ENCODE measurements at regions not wholly inside any gene's neighbourhood (a gene's known extent, or its start where the extent isn't known, plus 50 kb on each side); places are given as distances from the start of the nearest gene placed in this dataset.

DNA sequence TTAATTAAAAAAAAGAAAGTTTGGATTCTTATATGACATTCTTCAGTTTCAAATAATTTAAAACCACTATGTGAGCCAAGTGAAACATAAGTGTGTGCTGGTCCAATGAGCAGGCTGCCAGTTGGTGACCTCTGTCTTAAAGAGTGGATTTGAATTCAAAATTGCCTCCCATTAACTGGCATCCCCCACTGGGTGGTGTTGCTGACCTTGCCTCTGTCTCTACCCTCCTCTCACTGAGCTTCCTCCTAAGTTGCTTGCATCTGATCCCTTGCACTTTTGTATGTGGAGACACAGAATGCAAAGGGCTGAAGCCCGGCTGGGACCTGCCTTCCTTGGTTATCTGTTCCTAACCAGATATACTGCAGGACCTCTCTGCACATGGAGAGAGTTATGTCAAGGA is 160.6 kb downstream of the CYLD start:
- DNase-seq (ENCODE audit: low spot score in 2 of 2): no peak
- TF ChIP-seq, protein P1, sequence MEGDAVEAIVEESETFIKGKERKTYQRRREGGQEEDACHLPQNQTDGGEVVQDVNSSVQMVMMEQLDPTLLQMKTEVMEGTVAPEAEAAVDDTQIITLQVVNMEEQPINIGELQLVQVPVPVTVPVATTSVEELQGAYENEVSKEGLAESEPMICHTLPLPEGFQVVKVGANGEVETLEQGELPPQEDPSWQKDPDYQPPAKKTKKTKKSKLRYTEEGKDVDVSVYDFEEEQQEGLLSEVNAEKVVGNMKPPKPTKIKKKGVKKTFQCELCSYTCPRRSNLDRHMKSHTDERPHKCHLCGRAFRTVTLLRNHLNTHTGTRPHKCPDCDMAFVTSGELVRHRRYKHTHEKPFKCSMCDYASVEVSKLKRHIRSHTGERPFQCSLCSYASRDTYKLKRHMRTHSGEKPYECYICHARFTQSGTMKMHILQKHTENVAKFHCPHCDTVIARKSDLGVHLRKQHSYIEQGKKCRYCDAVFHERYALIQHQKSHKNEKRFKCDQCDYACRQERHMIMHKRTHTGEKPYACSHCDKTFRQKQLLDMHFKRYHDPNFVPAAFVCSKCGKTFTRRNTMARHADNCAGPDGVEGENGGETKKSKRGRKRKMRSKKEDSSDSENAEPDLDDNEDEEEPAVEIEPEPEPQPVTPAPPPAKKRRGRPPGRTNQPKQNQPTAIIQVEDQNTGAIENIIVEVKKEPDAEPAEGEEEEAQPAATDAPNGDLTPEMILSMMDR (IDR thresholded peaks at IDR 0.05): no peak
- TF ChIP-seq POLR2A (IDR thresholded peaks at IDR 0.05): no peak
- H3K4me3 ChIP-seq (ENCODE audit: low read depth, poor library complexity, severe bottlenecking): no peak overlapping the region
- WGBS, 2 donors: 28 to 55% methylated on average over 1 of the region's 1 CpG
- intact Hi-C loops (cut with DNase I; ENCODE audit: low total_unique reads): no loop called here

DNA sequence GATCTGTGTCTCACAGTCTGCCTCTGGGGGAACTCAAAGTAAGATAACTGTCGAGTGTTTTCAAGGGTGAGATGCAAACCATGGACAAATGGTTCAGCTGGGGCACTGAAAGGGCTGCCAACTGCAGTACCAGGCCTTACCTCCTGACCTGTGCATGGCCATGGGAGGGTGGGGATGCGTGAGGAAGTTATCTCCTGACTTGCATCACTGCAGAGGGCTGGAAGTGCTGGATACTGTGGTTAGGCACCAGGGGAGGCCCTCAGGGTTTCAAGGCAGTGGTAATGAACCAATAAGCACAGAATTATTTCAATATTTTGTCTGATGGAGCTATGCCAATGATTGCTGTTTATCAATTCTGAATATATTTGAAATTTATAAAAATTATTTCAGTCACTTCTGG is 159.2 kb downstream of the CYLD start:
- no peak overlapping the region for H3K4me3 ChIP-seq (ENCODE audit: low read depth, poor library complexity, severe bottlenecking)
- WGBS, 2 donors: 77 to 84% methylated on average over 2 of the region's 2 CpGs
- intact Hi-C loops (cut with DNase I; ENCODE audit: low total_unique reads): no loop called here
- DNase-seq (ENCODE audit: low spot score in 2 of 2): no peak
- TF ChIP-seq, protein P1 (IDR thresholded peaks at IDR 0.05): no peak
- no peak for TF ChIP-seq POLR2A (IDR thresholded peaks at IDR 0.05)

DNA sequence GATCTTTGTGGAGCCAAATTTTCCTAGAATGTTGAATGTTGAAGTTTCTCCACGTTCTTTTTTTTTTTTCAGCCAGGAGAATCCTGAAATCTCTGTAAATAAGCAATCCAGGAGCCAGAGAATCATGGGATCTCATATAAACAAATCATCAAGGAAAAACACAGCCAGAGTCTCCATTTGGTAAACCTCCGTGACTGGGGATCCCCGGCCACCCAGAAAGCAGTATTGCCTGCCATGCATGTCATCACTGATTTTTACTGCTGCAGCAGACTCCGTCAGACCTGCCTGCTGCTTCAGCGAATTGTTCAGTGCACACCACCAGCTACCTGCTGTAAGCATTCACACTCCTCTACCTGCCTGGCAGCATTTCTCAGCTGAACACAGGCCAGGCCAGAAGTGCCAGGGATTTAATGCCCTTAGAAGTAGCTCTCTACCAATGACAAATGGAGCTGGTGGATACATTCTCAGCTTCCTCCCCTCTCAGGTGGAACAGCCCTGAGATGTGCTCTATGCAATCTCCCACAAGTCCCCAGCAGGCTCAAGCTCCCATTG is 158.6 kb downstream of the CYLD start:
- TF ChIP-seq, protein P1 (IDR thresholded peaks at IDR 0.05): no peak
- no peak for TF ChIP-seq POLR2A (IDR thresholded peaks at IDR 0.05)
- DNase-seq (ENCODE audit: low spot score in 2 of 2): no peak
- no peak overlapping the region for H3K4me3 ChIP-seq (ENCODE audit: low read depth, poor library complexity, severe bottlenecking)
- 29 to 39% methylated on average over 5 of the region's 5 CpGs for WGBS, 2 donors
- intact Hi-C loops (cut with DNase I; ENCODE audit: low total_unique reads): no loop called here

DNA sequence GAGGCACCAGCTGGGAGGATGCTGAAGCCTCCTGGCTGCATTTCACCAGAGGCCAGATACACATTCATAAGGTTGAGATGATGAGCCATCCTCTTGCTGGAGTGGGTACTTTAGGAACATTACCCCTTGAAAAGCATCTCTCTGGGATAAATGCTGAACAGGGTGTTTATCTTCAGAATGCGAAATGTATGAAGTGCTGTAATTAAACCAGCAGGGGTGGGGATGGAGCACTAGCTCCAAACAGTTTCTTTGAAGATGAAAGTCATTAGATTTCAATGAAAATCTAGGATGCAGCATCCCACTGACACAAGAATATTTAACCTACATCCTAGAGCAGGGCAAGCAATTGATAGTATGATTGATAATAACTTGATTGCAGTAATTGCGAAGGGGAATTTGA is 158.1 kb downstream of the CYLD start:
- TF ChIP-seq, protein P1 (IDR thresholded peaks at IDR 0.05): no peak
- no peak for TF ChIP-seq POLR2A (IDR thresholded peaks at IDR 0.05)
- H3K4me3 ChIP-seq (ENCODE audit: low read depth, poor library complexity, severe bottlenecking): no peak overlapping the region
- 92 to 95% methylated on average over 2 of the region's 2 CpGs for WGBS, 2 donors
- intact Hi-C loops (cut with DNase I; ENCODE audit: low total_unique reads): no loop called here
- DNase-seq (ENCODE audit: low spot score in 2 of 2): no peak

DNA sequence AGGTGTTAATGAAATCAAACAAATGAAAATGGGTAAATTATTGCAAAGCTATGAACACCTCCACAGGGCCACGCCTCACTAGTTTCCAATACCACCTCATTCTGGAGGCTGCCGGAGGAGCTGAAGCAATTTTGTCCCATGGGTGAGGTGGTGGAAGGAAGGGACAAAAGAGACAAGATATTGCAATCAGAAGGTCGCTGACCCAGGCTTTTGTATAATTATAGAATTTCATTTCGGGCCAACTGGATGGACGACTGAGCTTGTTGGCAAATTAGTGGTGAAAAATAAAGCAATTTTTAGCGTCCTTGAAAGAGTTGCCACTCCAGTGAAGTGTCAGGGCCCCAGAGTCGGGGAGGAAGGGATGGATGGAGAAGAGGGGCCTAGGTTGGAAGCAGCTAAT is 147.9 kb downstream of the CYLD start:
- 74 to 80% methylated on average over 7 of the region's 7 CpGs for WGBS, 2 donors
- TF ChIP-seq, protein P1 (IDR thresholded peaks at IDR 0.05): no peak
- TF ChIP-seq POLR2A (IDR thresholded peaks at IDR 0.05): no peak
- intact Hi-C loops (cut with DNase I; ENCODE audit: low total_unique reads): no loop called here
- H3K4me3 ChIP-seq (ENCODE audit: low read depth, poor library complexity, severe bottlenecking): no peak overlapping the region
- DNase-seq (ENCODE audit: low spot score in 2 of 2): no peak

DNA sequence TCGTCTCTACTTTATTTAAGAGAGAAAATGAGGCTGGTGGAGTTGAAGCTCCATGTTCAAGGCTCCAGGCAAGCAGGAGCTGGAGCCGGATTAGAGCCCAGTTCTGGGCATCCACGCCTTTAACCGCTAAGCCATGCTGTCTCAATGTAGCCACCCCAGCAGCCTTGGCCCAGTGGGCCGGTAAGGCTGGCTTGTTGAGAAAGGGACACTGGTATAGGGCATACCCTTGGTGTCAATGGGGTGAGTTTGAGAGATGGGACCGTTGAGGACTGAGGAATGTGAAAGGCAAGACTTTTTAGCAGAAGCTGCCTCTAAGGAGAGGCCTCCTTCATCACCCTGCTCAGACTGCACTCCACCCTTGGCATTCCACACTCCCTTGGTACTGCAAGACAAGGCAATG is 147.4 kb downstream of the CYLD start:
- TF ChIP-seq, protein P1 (IDR thresholded peaks at IDR 0.05): no peak
- TF ChIP-seq POLR2A (IDR thresholded peaks at IDR 0.05): no peak
- DNase-seq (ENCODE audit: low spot score in 2 of 2): no peak
- no peak overlapping the region for H3K4me3 ChIP-seq (ENCODE audit: low read depth, poor library complexity, severe bottlenecking)
- WGBS, 2 donors: 87 to 91% methylated on average over 6 of the region's 6 CpGs
- intact Hi-C loops (cut with DNase I; ENCODE audit: low total_unique reads): no loop called here
